Parathyroid adenoma (tissue), 2 donors: ENCODE measurements at regions not wholly inside any gene's neighbourhood (a gene's known extent, or its start where the extent isn't known, plus 50 kb on each side); places are given as distances from the start of the nearest gene placed in this dataset.

Experiments
- H2AFZ ChIP-seq: fragments of 300-600 bp; sonication (generic); one replicate; pipeline ENCODE4 v1.7.0; 2017; ENCODE audit warnings: antibody characterized with exemption, mild to moderate bottlenecking
- H3K27ac ChIP-seq: fragments of 300-600 bp; sonication (generic); one replicate; pipeline ENCODE4 v1.7.0; 2017
- H3K27me3 ChIP-seq: fragments of 300-600 bp; sonication (generic); one replicate; pipeline ENCODE4 v1.7.0; 2017; ENCODE audit warnings: low read length; ENCODE audit not compliant: control insufficient read depth, insufficient read depth
- H3K36me3 ChIP-seq: fragments of 300-600 bp; sonication (generic); one replicate; pipeline ENCODE4 v1.7.0; 2017; ENCODE audit warnings: low read length; ENCODE audit not compliant: control insufficient read depth, insufficient read depth
- H3K4me1 ChIP-seq: fragments of 300-600 bp; sonication (generic); one replicate; pipeline ENCODE4 v1.7.0; 2017; ENCODE audit warnings: control low read depth
- H3K4me2 ChIP-seq: fragments of 300-600 bp; sonication (generic); one replicate; pipeline ENCODE4 v1.7.0; 2017; ENCODE audit warnings: low read length
- H3K4me3 ChIP-seq: fragments of 300-600 bp; sonication (generic); one replicate; pipeline ENCODE4 v1.7.0; 2017; ENCODE audit warnings: low read depth, low read length
- H3K79me2 ChIP-seq: fragments of 300-600 bp; sonication (generic); one replicate; pipeline ENCODE4 v1.7.0; 2017; ENCODE audit warnings: control low read depth
- H3K9ac ChIP-seq: fragments of 300-600 bp; sonication (generic); one replicate; pipeline ENCODE4 v1.7.0; 2017; ENCODE audit warnings: mild to moderate bottlenecking
- H3K9me3 ChIP-seq: fragments of 300-600 bp; sonication (generic); one replicate; pipeline ENCODE4 v1.7.0; 2017; ENCODE audit warnings: low read length; ENCODE audit not compliant: control insufficient read depth
- TF ChIP-seq, protein P1 (sequence below): fragments of 300-600 bp; sonication (generic); IDR thresholded peaks from one replicate; pipeline ENCODE4 v1.7.0; 2017; ENCODE audit warnings: antibody characterized with exemption, mild to moderate bottlenecking
- donor health status: primary hyperparathyroidism.

DNA sequence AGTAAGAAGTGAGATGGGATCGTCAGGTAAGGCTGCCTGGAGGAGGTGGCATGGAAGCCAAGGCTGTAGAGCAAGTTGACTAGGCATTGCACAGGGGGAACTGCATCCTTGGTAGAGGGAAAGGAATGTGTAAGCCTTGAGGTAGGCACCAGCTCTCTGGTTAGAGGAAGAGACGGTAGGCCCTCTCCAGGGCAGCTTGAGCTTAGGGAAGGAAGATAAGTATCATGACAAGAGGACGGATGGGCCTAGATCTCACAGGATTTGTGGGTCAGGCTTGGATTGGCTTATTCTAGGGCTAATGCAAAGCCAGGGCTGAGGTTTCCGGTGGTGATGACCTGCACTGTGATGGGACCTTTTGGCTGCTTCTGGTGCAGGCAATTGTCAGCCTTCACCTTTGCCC, 1035.8 kb downstream of the TBC1D22A start:
- TF ChIP-seq, protein P1, sequence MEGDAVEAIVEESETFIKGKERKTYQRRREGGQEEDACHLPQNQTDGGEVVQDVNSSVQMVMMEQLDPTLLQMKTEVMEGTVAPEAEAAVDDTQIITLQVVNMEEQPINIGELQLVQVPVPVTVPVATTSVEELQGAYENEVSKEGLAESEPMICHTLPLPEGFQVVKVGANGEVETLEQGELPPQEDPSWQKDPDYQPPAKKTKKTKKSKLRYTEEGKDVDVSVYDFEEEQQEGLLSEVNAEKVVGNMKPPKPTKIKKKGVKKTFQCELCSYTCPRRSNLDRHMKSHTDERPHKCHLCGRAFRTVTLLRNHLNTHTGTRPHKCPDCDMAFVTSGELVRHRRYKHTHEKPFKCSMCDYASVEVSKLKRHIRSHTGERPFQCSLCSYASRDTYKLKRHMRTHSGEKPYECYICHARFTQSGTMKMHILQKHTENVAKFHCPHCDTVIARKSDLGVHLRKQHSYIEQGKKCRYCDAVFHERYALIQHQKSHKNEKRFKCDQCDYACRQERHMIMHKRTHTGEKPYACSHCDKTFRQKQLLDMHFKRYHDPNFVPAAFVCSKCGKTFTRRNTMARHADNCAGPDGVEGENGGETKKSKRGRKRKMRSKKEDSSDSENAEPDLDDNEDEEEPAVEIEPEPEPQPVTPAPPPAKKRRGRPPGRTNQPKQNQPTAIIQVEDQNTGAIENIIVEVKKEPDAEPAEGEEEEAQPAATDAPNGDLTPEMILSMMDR = no peak
- Histone ChIP-seq H3K79me2 (no peaks in the 10 kb centered on the region), H3K4me2 (no peak overlapping the region), H2AFZ (no peak overlapping the region), H3K4me3 (no peak overlapping the region), H3K4me1 (no peaks in the 10 kb centered on the region), H3K27me3 (no peaks in the 10 kb centered on the region), H3K36me3 (no peaks in the 10 kb centered on the region), H3K9me3 (no peaks in the 10 kb centered on the region), H3K27ac (no peak overlapping the region), H3K9ac (no peak overlapping the region)

DNA sequence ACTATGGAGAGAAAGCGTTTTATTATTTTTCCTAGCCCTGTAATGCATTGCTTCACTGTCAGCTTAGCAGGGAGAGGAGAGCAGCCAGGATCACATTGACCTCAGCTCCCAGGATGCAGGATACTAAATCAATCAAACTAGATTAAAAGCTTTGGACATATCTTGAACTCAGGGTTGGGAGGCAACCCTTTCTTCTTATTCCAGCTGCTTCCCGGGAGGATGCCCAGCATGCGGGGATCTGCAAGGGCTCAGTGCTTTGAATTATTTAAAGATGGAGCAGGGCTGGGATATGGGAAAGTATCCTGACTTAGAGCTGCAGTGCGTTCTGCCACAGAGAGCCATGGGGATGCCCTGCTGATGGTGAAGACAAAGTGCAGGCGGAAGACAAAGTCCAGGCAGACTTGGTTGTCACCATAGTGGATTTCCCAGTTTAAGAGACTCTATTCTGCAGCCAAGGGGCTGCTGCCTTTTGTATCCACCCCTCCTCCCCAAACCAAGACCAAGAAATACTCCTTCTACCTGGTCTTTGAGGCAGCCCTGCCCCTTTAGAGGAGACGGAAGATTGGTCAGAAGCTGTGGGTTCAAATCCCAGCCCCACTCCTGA, 1035.0 kb downstream of the TBC1D22A start:
- H3K9ac ChIP-seq = no peak overlapping the region
- H3K4me2 ChIP-seq = no peak overlapping the region
- H2AFZ ChIP-seq = no peak overlapping the region
- H3K36me3 ChIP-seq = no peaks in the 10 kb centered on the region
- H3K27ac ChIP-seq = no peak overlapping the region
- H3K79me2 ChIP-seq = no peaks in the 10 kb centered on the region
- H3K27me3 ChIP-seq = no peaks in the 10 kb centered on the region
- TF ChIP-seq, protein P1 = no peak
- H3K9me3 ChIP-seq = no peaks in the 10 kb centered on the region
- H3K4me1 ChIP-seq = no peaks in the 10 kb centered on the region
- H3K4me3 ChIP-seq = no peak overlapping the region

DNA sequence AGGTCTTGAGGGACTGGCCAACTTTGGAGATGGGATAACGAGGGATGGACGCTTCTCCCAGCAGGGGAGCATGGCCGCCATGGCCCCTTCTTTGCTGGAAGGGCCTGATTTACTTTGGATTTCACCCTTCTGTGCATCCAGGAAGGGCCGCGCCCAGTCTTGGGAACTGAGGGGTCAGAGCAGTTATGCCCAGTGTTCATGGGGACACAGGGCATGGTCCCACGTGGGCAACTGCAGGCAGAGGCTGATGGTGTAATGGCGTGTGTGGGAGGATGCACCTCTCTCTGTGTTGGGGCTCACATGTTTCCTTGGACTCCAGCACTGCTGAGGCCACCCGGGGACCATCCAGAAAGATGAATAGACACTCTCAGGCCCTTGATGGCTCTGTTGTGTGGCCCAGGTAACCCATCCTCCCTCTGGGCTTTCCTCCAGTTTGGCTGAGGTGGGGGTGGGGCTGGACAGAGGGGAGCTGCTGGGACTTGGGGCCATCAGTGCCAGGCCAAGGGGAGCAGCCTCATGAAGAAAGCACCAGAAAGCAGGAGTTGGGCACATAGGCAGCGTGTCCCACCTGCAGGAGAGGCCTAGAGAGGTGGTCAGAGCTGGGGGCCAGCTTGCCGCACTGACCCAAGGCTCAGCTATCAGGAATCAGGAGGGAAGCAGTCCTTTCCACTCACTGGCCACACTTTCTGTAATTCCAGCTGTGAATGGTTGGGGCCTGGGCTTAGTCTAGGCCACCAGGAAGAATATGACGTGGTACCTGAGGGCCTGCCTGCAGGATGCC, 1033.9 kb downstream of the TBC1D22A start:
- no peaks in the 10 kb centered on the region for H3K27me3 ChIP-seq
- H3K4me1 ChIP-seq = no peaks in the 10 kb centered on the region
- H2AFZ ChIP-seq = no peak overlapping the region
- no peak overlapping the region for H3K4me3 ChIP-seq
- no peaks in the 10 kb centered on the region for H3K79me2 ChIP-seq
- H3K9me3 ChIP-seq = no peaks in the 10 kb centered on the region
- H3K36me3 ChIP-seq = no peaks in the 10 kb centered on the region
- no peak overlapping the region for H3K27ac ChIP-seq
- H3K4me2 ChIP-seq = no peak overlapping the region
- TF ChIP-seq, protein P1 = no peak
- no peak overlapping the region for H3K9ac ChIP-seq

DNA sequence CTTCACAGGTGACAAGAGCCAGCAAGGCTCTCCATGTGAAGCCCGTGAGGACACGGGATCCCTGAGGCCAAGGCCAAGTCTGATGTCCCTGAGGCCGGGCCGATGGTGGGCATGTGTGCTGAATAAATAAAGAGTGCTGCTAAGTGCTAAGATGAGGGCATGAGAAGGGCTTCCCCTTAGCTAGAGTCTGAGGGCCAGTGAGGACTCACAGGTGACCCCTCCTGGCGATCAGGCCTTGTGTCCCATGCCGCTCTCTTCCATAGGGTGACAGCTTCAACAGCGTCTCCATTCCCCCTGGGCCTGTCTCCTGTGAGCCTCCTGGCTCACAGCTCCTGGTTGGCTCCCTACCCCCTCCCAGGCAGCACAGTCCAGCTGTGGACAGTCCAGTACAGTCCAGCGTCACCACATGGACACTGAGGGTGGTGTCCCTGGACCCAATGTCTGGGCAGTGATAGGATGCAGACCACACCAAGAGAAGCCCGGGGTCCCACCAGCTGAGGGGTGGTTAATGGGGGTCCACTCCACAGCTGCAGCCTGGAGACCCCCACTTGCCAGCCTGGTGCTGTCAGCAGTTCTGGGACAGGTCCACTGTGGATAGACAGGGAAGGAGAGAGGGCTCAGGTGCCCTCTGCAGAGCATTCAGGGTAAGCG, 1033.2 kb downstream of the TBC1D22A start:
- Histone ChIP-seq H3K9ac (no peak overlapping the region), H2AFZ (no peak overlapping the region), H3K36me3 (no peaks in the 10 kb centered on the region), H3K4me1 (no peaks in the 10 kb centered on the region), H3K79me2 (no peaks in the 10 kb centered on the region), H3K9me3 (no peaks in the 10 kb centered on the region), H3K27ac (no peak overlapping the region), H3K27me3 (no peaks in the 10 kb centered on the region), H3K4me2 (no peak overlapping the region), H3K4me3 (no peak overlapping the region)
- TF ChIP-seq, protein P1 = no peak
